Stomach (tissue), 4 donors: ENCODE measurements at regions not wholly inside any gene's neighbourhood (a gene's known extent, or its start where the extent isn't known, plus 50 kb on each side); places are given as distances from the start of the nearest gene placed in this dataset.

Source experiments
- CTCF ChIP-seq, 7 experiments: fragments of 450-650 bp in 4 of 7; fragments of 200-600 bp in 3 of 7; sonication (generic) in 3 of 7; IDR thresholded peaks; one replicate each; pipeline ENCODE4 v1.5.1; 2016 to 2019; ENCODE audit warnings: antibody characterized with exemption in 7 of 7, control low read depth in 2 of 7, mild to moderate bottlenecking in 1 of 7
- EP300 ChIP-seq: sonication (generic); formaldehyde crosslinking; IDR thresholded peaks from one replicate; pipeline ENCODE4 v1.6.1; 2017; ENCODE audit warnings: antibody characterized with exemption
- POLR2A ChIP-seq, 4 donors: fragments of 450-650 bp; IDR thresholded peaks; one replicate each; pipeline ENCODE4 v1.6.1; 2016; ENCODE audit warnings: antibody characterized with exemption in 4 of 4, control low read depth in 2 of 4, mild to moderate bottlenecking in 1 of 4, moderate library complexity in 1 of 4
- POLR2AphosphoS5 ChIP-seq, 3 donors: sonication (generic); formaldehyde crosslinking; IDR thresholded peaks; one replicate each; pipeline ENCODE4 v1.6.1; 2016; ENCODE audit warnings: antibody characterized with exemption in 3 of 3

GRCh38 chr12:84072961-84073360, 839.6 kb downstream of the SLC6A15 start:
- TF ChIP-seq CTCF (IDR thresholded peaks at IDR 0.05) (no peak), POLR2A (IDR thresholded peaks at IDR 0.05) (no peak), POLR2AphosphoS5 (IDR thresholded peaks at IDR 0.05) (no peak), EP300 (no peak)
